ENCODE measurements at regions not wholly inside any gene's neighbourhood (a gene's known extent, or its start where the extent isn't known, plus 50 kb on each side); places are given as distances from the start of the nearest gene placed in this dataset.

- no peak overlapping the region for H2BK120ac ChIP-seq (ENCODE audit: low read depth, low read length, poor library complexity, severe bottlenecking)
- no peak overlapping the region for H2BK20ac ChIP-seq (ENCODE audit: low read depth, low read length, poor library complexity, severe bottlenecking)
- H4K20me1 ChIP-seq (ENCODE audit: control insufficient read depth, insufficient read depth, insufficient read length), result no peaks in the 10 kb centered on the region
- no peak overlapping the region for H3T11ph ChIP-seq (ENCODE audit: low read length)
- H4K91ac ChIP-seq (ENCODE audit: insufficient read length, low read depth, low read length), result no peak overlapping the region
- peaks cover 0 to 8% (median 5%) of the 10 kb centered on the region in 3 experiments; a peak in 4 of 7 replicates for H3K36me3 Mint-ChIP-seq (ENCODE audit: insufficient read depth in 1 of 3, low read depth in 3 of 3)
- no CpG with 5 or more reads among the region's 13 CpGs for WGBS (ENCODE audit: extremely low coverage, insufficient read length, low lambda C conversion rate)
- no peak overlapping the region for H3K56ac ChIP-seq (ENCODE audit: insufficient read length, low read depth, low read length)
- no peaks in the 10 kb centered on the region for H3K9me3 ChIP-seq (ENCODE audit: control insufficient read depth, low read depth, low read length)
- no peak for DNase-seq
- peak overlapping the region; percentile 65 for H2BK12ac ChIP-seq (ENCODE audit: insufficient read length, low read depth, low read length)
- H3K14ac ChIP-seq (ENCODE audit: insufficient read depth, low read length), result no peak overlapping the region
- H2BK15ac ChIP-seq (ENCODE audit: low read depth, low read length), result no peak overlapping the region
- H2BK5ac ChIP-seq (ENCODE audit: insufficient read length, low read length), result no peak overlapping the region
- no peak overlapping the region for H3K4me3 Mint-ChIP-seq
- H3K23ac ChIP-seq (ENCODE audit: insufficient read length, low read depth, low read length), result no peak overlapping the region
- H3K27ac Mint-ChIP-seq, result no peak overlapping the region
- H3K9me3 Mint-ChIP-seq, result peaks cover 3 to 5% of the 10 kb centered on the region in 2 experiments
- H3K27me3 ChIP-seq (ENCODE audit: insufficient read depth, low read length), result no peaks in the 10 kb centered on the region
- peaks cover 41 to 58% of the 10 kb centered on the region in 2 experiments for H3K4me1 Mint-ChIP-seq
- TF ChIP-seq CTCF (conservative IDR thresholded peaks at IDR 0.05), result no peak
- no peaks in the 10 kb centered on the region for H3K79me2 ChIP-seq (ENCODE audit: insufficient read depth, low read length)
- H3K23me2 ChIP-seq (ENCODE audit: insufficient read length, low read depth, low read length, poor library complexity, severe bottlenecking), result no peaks in the 10 kb centered on the region
- no peak overlapping the region for H3K9ac ChIP-seq (ENCODE audit: extremely low read depth, insufficient read length, low read length)
- no peak overlapping the region for H3K4ac ChIP-seq (ENCODE audit: low read depth, low read length)
- no peak overlapping the region for H3K4me2 ChIP-seq (ENCODE audit: insufficient read depth, insufficient read length, low read length)
- H3K79me1 ChIP-seq (ENCODE audit: insufficient read depth, low read depth, low read length, poor library complexity, severe bottlenecking), result no peaks in the 10 kb centered on the region
- H2AK5ac ChIP-seq (ENCODE audit: insufficient read length, low read length), result no peak overlapping the region
- peaks cover 15% of the 10 kb centered on the region for H3K27me3 Mint-ChIP-seq (ENCODE audit: low read depth)
- no peak overlapping the region for H2AFZ ChIP-seq (ENCODE audit: low read length)
- H3K18ac ChIP-seq (ENCODE audit: insufficient read length, low read depth, low read length), result peak overlapping the region; percentile 3
- H4K8ac ChIP-seq (replicated peaks; ENCODE audit: insufficient read length, low read depth, low read length), result no peak overlapping the region
- H4K5ac ChIP-seq (ENCODE audit: insufficient read length, low read depth, low read length), result no peak overlapping the region
- H3K4me1 ChIP-seq (ENCODE audit: insufficient read depth, low read length), result peaks cover 2% of the 10 kb centered on the region; the same call in 1 of the 2 replicates
- no peak overlapping the region for H3K27ac ChIP-seq (ENCODE audit: insufficient read length, low read depth, low read length)
Measured at GRCh38 chr15:70195587-70196305, 98.0 kb upstream of the TLE3 start.
